SK-N-SH treated with all-trans-retinoic acid at 6 μM for 48 hours (cell line): ENCODE measurements at regions not wholly inside any gene's neighbourhood (a gene's known extent, or its start where the extent isn't known, plus 50 kb on each side); places are given as distances from the start of the nearest gene placed in this dataset.

ENCODE experiments used
- ARNTL ChIP-seq: fragments of 450-650 bp; formaldehyde crosslinking; IDR thresholded peaks from 2 replicates; pipeline ENCODE4 v1.5.0; 2020; ENCODE audit warnings: low read depth, mild to moderate bottlenecking, moderate library complexity, borderline replicate concordance
- ISL1 ChIP-seq: fragments of 250-450 bp; sonication (Bioruptor Pico); IDR thresholded peaks from 2 replicates; pipeline ENCODE4 v2.1.2; 2022; ENCODE audit warnings: mild to moderate bottlenecking, moderate library complexity
- PPARA ChIP-seq: fragments of 250-450 bp; sonication (Bioruptor Pico); IDR thresholded peaks from 2 replicates; pipeline ENCODE4 v1.5.0; 2020; ENCODE audit warnings: mild to moderate bottlenecking, borderline replicate concordance
- RARB ChIP-seq: fragments of 250-450 bp; sonication (Bioruptor Pico); IDR thresholded peaks from 2 replicates; pipeline ENCODE4 v1.8.0; 2021; ENCODE audit warnings: mild to moderate bottlenecking, moderate library complexity
- SNAI2 ChIP-seq: fragments of 250-450 bp; sonication (Bioruptor Pico); IDR thresholded peaks from 2 replicates; pipeline ENCODE4 v1.5.0; 2020; ENCODE audit warnings: mild to moderate bottlenecking, moderate library complexity
- TOX ChIP-seq: fragments of 250-450 bp; sonication (Bioruptor Pico); IDR thresholded peaks from 2 replicates; pipeline ENCODE4 v1.8.0; 2021; ENCODE audit warnings: mild to moderate bottlenecking, moderate library complexity, borderline replicate concordance
- ZFP30 ChIP-seq: fragments of 450-650 bp; formaldehyde crosslinking; IDR thresholded peaks from 2 replicates; pipeline ENCODE4 v1.5.0; 2022; ENCODE audit warnings: mild to moderate bottlenecking, moderate library complexity
- ZNF70 ChIP-seq: fragments of 450-650 bp; formaldehyde crosslinking; IDR thresholded peaks from 2 replicates; pipeline ENCODE4 v1.5.0; 2020; ENCODE audit warnings: mild to moderate bottlenecking, moderate library complexity
- TF ChIP-seq, protein P1 (sequence below): fragments of 250-450 bp; sonication (Bioruptor Pico); IDR thresholded peaks from 2 replicates; pipeline ENCODE4 v1.5.1; 2021; ENCODE audit warnings: mild to moderate bottlenecking, moderate library complexity
- TF ChIP-seq, protein P2 (sequence below): fragments of 250-450 bp; sonication (Bioruptor Pico); IDR thresholded peaks from 2 replicates; pipeline ENCODE4 v1.8.0; 2020; ENCODE audit warnings: mild to moderate bottlenecking, moderate library complexity, borderline replicate concordance
- TF ChIP-seq, protein P3 (sequence below): fragments of 250-450 bp; sonication (Bioruptor Pico); IDR thresholded peaks from 2 replicates; pipeline ENCODE4 v1.5.1; 2020; ENCODE audit warnings: low read depth, mild to moderate bottlenecking, moderate library complexity
- TF ChIP-seq, protein P4 (sequence below): fragments of 250-450 bp; sonication (Bioruptor Pico); IDR thresholded peaks from 2 replicates; pipeline ENCODE4 v1.8.0; 2021; ENCODE audit warnings: low read depth, mild to moderate bottlenecking, moderate library complexity, borderline replicate concordance

DNA sequence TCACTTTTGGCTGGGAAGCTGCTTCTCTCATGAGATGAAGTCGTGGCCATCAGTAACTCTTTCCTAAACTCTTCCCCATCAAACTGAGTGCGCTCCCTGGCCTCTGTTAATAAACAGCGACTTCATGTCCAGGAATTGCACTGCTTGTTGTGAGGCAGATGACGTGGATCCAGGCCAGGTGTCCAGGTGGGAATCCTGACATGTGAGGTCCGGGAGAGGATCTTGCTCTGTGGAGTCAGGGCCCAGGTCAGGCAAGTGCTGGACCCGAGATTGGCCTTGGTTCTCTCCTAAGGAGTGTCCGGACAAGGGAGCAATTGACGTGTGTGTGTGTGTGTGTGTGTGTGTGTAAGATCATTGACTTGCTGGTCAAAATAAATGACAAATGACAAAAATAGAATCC is 362.7 kb downstream of the GLRX3 start:
- TF ChIP-seq SNAI2 (no peak), ZNF70 (no peak), RARB (CRISPR knock-in tag) (no peak), ZFP30 (CRISPR knock-in tag) (no peak), ARNTL (CRISPR knock-in tag) (no peak), PPARA (CRISPR knock-in tag) (no peak), ISL1 (CRISPR knock-in tag) (no peak), TOX (CRISPR knock-in tag) (no peak)
- TF ChIP-seq, protein P1, sequence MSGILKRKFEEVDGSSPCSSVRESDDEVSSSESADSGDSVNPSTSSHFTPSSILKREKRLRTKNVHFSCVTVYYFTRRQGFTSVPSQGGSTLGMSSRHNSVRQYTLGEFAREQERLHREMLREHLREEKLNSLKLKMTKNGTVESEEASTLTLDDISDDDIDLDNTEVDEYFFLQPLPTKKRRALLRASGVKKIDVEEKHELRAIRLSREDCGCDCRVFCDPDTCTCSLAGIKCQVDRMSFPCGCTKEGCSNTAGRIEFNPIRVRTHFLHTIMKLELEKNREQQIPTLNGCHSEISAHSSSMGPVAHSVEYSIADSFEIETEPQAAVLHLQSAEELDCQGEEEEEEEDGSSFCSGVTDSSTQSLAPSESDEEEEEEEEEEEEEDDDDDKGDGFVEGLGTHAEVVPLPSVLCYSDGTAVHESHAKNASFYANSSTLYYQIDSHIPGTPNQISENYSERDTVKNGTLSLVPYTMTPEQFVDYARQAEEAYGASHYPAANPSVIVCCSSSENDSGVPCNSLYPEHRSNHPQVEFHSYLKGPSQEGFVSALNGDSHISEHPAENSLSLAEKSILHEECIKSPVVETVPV (CRISPR knock-in tag), result no peak
- TF ChIP-seq, protein P2, sequence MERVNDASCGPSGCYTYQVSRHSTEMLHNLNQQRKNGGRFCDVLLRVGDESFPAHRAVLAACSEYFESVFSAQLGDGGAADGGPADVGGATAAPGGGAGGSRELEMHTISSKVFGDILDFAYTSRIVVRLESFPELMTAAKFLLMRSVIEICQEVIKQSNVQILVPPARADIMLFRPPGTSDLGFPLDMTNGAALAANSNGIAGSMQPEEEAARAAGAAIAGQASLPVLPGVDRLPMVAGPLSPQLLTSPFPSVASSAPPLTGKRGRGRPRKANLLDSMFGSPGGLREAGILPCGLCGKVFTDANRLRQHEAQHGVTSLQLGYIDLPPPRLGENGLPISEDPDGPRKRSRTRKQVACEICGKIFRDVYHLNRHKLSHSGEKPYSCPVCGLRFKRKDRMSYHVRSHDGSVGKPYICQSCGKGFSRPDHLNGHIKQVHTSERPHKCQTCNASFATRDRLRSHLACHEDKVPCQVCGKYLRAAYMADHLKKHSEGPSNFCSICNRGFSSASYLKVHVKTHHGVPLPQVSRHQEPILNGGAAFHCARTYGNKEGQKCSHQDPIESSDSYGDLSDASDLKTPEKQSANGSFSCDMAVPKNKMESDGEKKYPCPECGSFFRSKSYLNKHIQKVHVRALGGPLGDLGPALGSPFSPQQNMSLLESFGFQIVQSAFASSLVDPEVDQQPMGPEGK (CRISPR knock-in tag), result no peak
- TF ChIP-seq, protein P3, sequence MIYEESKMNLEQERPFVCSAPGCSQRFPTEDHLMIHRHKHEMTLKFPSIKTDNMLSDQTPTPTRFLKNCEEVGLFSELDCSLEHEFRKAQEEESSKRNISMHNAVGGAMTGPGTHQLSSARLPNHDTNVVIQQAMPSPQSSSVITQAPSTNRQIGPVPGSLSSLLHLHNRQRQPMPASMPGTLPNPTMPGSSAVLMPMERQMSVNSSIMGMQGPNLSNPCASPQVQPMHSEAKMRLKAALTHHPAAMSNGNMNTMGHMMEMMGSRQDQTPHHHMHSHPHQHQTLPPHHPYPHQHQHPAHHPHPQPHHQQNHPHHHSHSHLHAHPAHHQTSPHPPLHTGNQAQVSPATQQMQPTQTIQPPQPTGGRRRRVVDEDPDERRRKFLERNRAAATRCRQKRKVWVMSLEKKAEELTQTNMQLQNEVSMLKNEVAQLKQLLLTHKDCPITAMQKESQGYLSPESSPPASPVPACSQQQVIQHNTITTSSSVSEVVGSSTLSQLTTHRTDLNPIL (CRISPR knock-in tag), result no peak
- TF ChIP-seq, protein P4, sequence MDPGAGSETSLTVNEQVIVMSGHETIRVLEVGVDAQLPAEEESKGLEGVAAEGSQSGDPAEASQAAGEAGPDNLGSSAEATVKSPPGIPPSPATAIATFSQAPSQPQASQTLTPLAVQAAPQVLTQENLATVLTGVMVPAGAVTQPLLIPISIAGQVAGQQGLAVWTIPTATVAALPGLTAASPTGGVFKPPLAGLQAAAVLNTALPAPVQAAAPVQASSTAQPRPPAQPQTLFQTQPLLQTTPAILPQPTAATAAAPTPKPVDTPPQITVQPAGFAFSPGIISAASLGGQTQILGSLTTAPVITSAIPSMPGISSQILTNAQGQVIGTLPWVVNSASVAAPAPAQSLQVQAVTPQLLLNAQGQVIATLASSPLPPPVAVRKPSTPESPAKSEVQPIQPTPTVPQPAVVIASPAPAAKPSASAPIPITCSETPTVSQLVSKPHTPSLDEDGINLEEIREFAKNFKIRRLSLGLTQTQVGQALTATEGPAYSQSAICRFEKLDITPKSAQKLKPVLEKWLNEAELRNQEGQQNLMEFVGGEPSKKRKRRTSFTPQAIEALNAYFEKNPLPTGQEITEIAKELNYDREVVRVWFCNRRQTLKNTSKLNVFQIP (CRISPR knock-in tag), result no peak
